PC-9 (cell line): ENCODE measurements at regions not wholly inside any gene's neighbourhood (a gene's known extent, or its start where the extent isn't known, plus 50 kb on each side); places are given as distances from the start of the nearest gene placed in this dataset.
A peak's percentile ranks its signal among the peaks of the same experiment; 100 is the strongest.

Source experiments
- BruUV-seq: library from RNA; stranded (reverse); fragments of 400-500 nt; replicated peaks from 2 replicates; lab custom pipeline; 2021; lab: Mats Ljungman, UMichigan
- CTCF ChIA-PET: fragments of 300-600 bp; sonication (Branson Sonifier 250); formaldehyde crosslinking; loops from one replicate; lab custom pipeline; 2022; ENCODE audit warnings: antibody characterized with exemption; lab: Charles Lee
- POLR2A ChIA-PET: fragments of 300-600 bp; sonication (Branson Sonifier 250); formaldehyde crosslinking; loops from one replicate; lab custom pipeline; 2022; ENCODE audit warnings: antibody characterized with exemption; ENCODE audit not compliant: unreplicated experiment; lab: Charles Lee
- DNase-seq, 2 experiments: peaks; one replicate each; pipeline versions ENCODE4 v3.0.0 to v3.0.0-alpha.2; 2015 to 2022; ENCODE audit warnings: mixed read lengths in 1 of 2
- H2AFZ ChIP-seq: fragments of 200-600 bp; sonication (generic); 2 replicates; pipeline ENCODE4 v1.8.1; 2017; ENCODE audit warnings: antibody characterized with exemption
- H3F3A ChIP-seq: fragments of 200-600 bp; sonication (generic); 2 replicates; pipeline ENCODE4 v1.8.1; 2017; ENCODE audit warnings: antibody characterized with exemption, mild to moderate bottlenecking, low read depth; ENCODE audit not compliant: insufficient read depth
- H3K27ac ChIP-seq: fragments of 200-600 bp; sonication (generic); 2 replicates; pipeline ENCODE4 v1.6.1; 2016; ENCODE audit warnings: mixed run types
- H3K27me3 ChIP-seq: fragments of 200-600 bp; sonication (generic); 2 replicates; pipeline ENCODE4 v1.6.1; 2016; ENCODE audit warnings: low read depth, mixed run types; ENCODE audit not compliant: insufficient read depth
- H3K36me3 ChIP-seq: fragments of 200-600 bp; sonication (generic); 2 replicates; pipeline ENCODE4 v1.6.1; 2016; ENCODE audit warnings: low read depth, mixed run types
- H3K4me1 ChIP-seq: fragments of 200-600 bp; sonication (generic); replicated peaks from 2 replicates; pipeline ENCODE4 v1.6.1; 2016; ENCODE audit warnings: mixed run types; ENCODE audit not compliant: insufficient read depth
- H3K4me2 ChIP-seq: fragments of 200-600 bp; sonication (generic); 2 replicates; pipeline ENCODE4 v1.6.1; 2017; ENCODE audit warnings: mixed run types
- H3K4me3 ChIP-seq: fragments of 200-600 bp; sonication (generic); 2 replicates; pipeline ENCODE4 v1.6.1; 2016; ENCODE audit warnings: mixed run types
- H3K79me2 ChIP-seq: fragments of 200-600 bp; sonication (generic); 2 replicates; pipeline ENCODE4 v1.6.1; 2017; ENCODE audit warnings: low read depth, mixed run types
- H3K9me2 ChIP-seq: fragments of 200-600 bp; sonication (generic); 2 replicates; pipeline ENCODE4 v1.8.1; 2017; ENCODE audit warnings: mild to moderate bottlenecking; ENCODE audit not compliant: insufficient read depth
- H3K9me3 ChIP-seq: fragments of 200-600 bp; sonication (generic); 2 replicates; pipeline ENCODE4 v1.8.1; 2016; ENCODE audit warnings: low read depth; ENCODE audit not compliant: insufficient read depth
- H4K20me1 ChIP-seq: fragments of 200-600 bp; sonication (generic); 2 replicates; pipeline ENCODE4 v1.8.1; 2017; ENCODE audit not compliant: insufficient read depth
- CTCF ChIP-seq: fragments of 200-600 bp; sonication (generic); conservative IDR thresholded peaks from 2 replicates; pipeline ENCODE4 v1.6.1; 2017; ENCODE audit warnings: mixed run types, antibody characterized with exemption, mild to moderate bottlenecking, moderate library complexity
- EZH2 ChIP-seq: fragments of 200-600 bp; sonication (generic); IDR thresholded peaks from 2 replicates; pipeline ENCODE4 v1.8.0; 2017; ENCODE audit warnings: antibody characterized with exemption, low read depth
- intact Hi-C: fragments of 100-400 bp; cut with micrococcal nuclease; formaldehyde crosslinking; loops from one replicate; pipeline ENCODE4 v1.10.0; 2022; ENCODE audit not compliant: unreplicated experiment

GRCh38 chr5:101102506-101102905 lies 199.4 kb upstream of the ST8SIA4 start:
- H3K4me1 ChIP-seq = no peaks in the 10 kb centered on the region
- TF ChIP-seq EZH2 (no peak), CTCF (no peak)
- ChIA-PET POLR2A (no interaction called here), CTCF (no interaction called here)
- H3K4me2 ChIP-seq = no peak overlapping the region
- H3K27me3 ChIP-seq = no peaks in the 10 kb centered on the region
- no peaks in the 10 kb centered on the region for H3F3A ChIP-seq
- no TSS peak for BruUV-seq
- H3K9me2 ChIP-seq = no peaks in the 10 kb centered on the region
- no peak for DNase-seq
- H3K79me2 ChIP-seq = no peaks in the 10 kb centered on the region
- no peaks in the 10 kb centered on the region for H4K20me1 ChIP-seq
- H3K4me3 ChIP-seq = no peak overlapping the region
- H3K27ac ChIP-seq = no peak overlapping the region
- no peaks in the 10 kb centered on the region for H3K9me3 ChIP-seq
- intact Hi-C loops = no loop called here
- H3K36me3 ChIP-seq = no peaks in the 10 kb centered on the region
- no peak overlapping the region for H2AFZ ChIP-seq

GRCh38 chr5:101091902-101092301 lies 188.8 kb upstream of the ST8SIA4 start:
- DNase-seq = no peak
- no peaks in the 10 kb centered on the region for H3K9me3 ChIP-seq
- no peak for TF ChIP-seq EZH2
- TF ChIP-seq CTCF = no peak
- intact Hi-C loops = no loop called here
- H3K27ac ChIP-seq = no peak overlapping the region
- H2AFZ ChIP-seq = no peak overlapping the region; the same call in 1 of the 2 replicates
- H3K36me3 ChIP-seq = no peaks in the 10 kb centered on the region
- no peaks in the 10 kb centered on the region for H3K4me1 ChIP-seq
- H4K20me1 ChIP-seq = no peaks in the 10 kb centered on the region
- ChIA-PET CTCF (no interaction called here), POLR2A (interaction anchor here (0.5 kb wide), 1 partner anchor 12 kb away, joined by 8 read pairs; no protein-coding TSS in a partner anchor)
- H3K9me2 ChIP-seq = no peaks in the 10 kb centered on the region
- H3K27me3 ChIP-seq = no peaks in the 10 kb centered on the region
- no TSS peak for BruUV-seq
- H3K4me3 ChIP-seq = no peak overlapping the region
- H3K79me2 ChIP-seq = no peaks in the 10 kb centered on the region
- no peak overlapping the region for H3K4me2 ChIP-seq
- no peaks in the 10 kb centered on the region for H3F3A ChIP-seq

GRCh38 chr5:101084353-101084752 lies 181.3 kb upstream of the ST8SIA4 start:
- H3K4me1 ChIP-seq = no peaks in the 10 kb centered on the region
- H3F3A ChIP-seq = no peaks in the 10 kb centered on the region
- H2AFZ ChIP-seq = 0 out of 2 replicates have a peak overlapping the region, but pooled peaks have one; percentile 22
- H3K27me3 ChIP-seq = no peaks in the 10 kb centered on the region
- no peak for DNase-seq
- H3K27ac ChIP-seq = no peak overlapping the region
- POLR2A ChIA-PET = no interaction called here
- CTCF ChIA-PET = no interaction called here
- no peak overlapping the region for H3K4me3 ChIP-seq
- BruUV-seq = no TSS peak
- no peaks in the 10 kb centered on the region for H3K9me2 ChIP-seq
- TF ChIP-seq EZH2 (no peak), CTCF (no peak)
- no peaks in the 10 kb centered on the region for H3K9me3 ChIP-seq
- H4K20me1 ChIP-seq = no peaks in the 10 kb centered on the region
- intact Hi-C loops = no loop called here
- H3K36me3 ChIP-seq = no peaks in the 10 kb centered on the region
- no peak overlapping the region for H3K4me2 ChIP-seq
- H3K79me2 ChIP-seq = no peaks in the 10 kb centered on the region
